ENCODE measurements at regions not wholly inside any gene's neighbourhood (a gene's known extent, or its start where the extent isn't known, plus 50 kb on each side); places are given as distances from the start of the nearest gene placed in this dataset.

DNA sequence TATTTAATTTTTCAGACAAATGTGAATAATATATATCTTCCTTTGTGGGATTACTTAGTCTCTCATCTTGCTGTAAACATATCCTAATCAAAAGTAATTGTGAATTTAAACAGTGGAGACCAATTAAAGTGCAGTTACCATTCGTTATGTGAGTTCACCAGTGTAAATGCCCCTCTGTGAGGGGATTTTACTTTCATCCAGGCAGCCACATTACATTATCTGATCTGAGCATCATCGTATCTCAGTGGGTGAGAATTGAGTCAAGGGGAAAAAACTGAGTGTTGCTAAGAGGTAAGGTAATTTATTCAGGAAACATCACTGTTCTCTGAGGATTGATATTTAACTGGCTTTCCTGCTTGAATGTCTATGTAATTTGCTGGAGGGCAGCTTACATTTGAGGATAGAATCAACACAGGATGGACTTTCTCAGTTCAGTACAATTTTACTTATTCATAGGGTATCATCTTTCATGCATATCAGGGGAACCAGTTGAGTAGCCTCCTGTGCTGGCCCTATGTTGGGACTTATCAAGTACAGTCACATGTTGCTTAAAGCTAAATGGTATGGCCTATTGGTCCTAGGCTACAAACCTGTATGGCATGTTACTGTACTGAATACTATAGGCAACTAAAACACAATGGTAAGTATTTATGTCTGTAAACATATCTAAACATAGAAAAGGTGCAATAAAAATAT lies 219.7 kb downstream of the CD47 start:
- H3K79me2 ChIP-seq (ENCODE audit: insufficient read depth, low read depth, low read length), result no peaks in the 10 kb centered on the region
- H3K4me2 ChIP-seq (ENCODE audit: low read length), result no peak overlapping the region
- no peak overlapping the region for H2AFZ ChIP-seq (ENCODE audit: low read length)
- no peaks in the 10 kb centered on the region for H3K36me3 ChIP-seq (ENCODE audit: insufficient read depth, low read length)
- no TSS peak for BruUV-seq (replicated peaks)
- no peaks in the 10 kb centered on the region for H3K4me1 ChIP-seq (ENCODE audit: insufficient read depth, low read length, poor library complexity, severe bottlenecking)
- no peak overlapping the region for H3K27ac ChIP-seq (ENCODE audit: low read depth, low read length, poor library complexity, severe bottlenecking)
- POLR2A ChIA-PET, result interaction anchor here (0.5 kb wide), 1 partner anchor 8 kb away, joined by 3 read pairs; no protein-coding TSS in a partner anchor
- intact Hi-C loops (cut with micrococcal nuclease; ENCODE audit: unreplicated experiment), result no loop called here
- H3K9me3 ChIP-seq (ENCODE audit: low read length), result no peaks in the 10 kb centered on the region
- CTCF ChIA-PET (ENCODE audit: unreplicated experiment), result no interaction called here
- H3K9me2 ChIP-seq (ENCODE audit: insufficient read depth, low read length), result no peaks in the 10 kb centered on the region
- TF ChIP-seq EZH2phosphoT487 (IDR thresholded peaks at IDR 0.05; ENCODE audit: borderline replicate concordance, low read depth, low read length), result no peak
- TF ChIP-seq CTCF (conservative IDR thresholded peaks at IDR 0.05; ENCODE audit: low read length), result no peak
- no peaks in the 10 kb centered on the region for H4K20me1 ChIP-seq (ENCODE audit: insufficient read depth, low read length)
- no peak overlapping the region for H3K4me3 ChIP-seq (ENCODE audit: low read depth, low read length, poor library complexity, severe bottlenecking)
- no peak for DNase-seq (ENCODE audit: low spot score)

GRCh38 chr3:107870096-107870495 lies 220.7 kb downstream of the CD47 start:
- no peaks in the 10 kb centered on the region for H3K4me1 ChIP-seq (ENCODE audit: insufficient read depth, low read length, poor library complexity, severe bottlenecking)
- no peak overlapping the region for H3K4me3 ChIP-seq (ENCODE audit: low read depth, low read length, poor library complexity, severe bottlenecking)
- no peak for DNase-seq (ENCODE audit: low spot score)
- no peak overlapping the region for H3K27ac ChIP-seq (ENCODE audit: low read depth, low read length, poor library complexity, severe bottlenecking)
- BruUV-seq (replicated peaks), result no TSS peak
- H3K36me3 ChIP-seq (ENCODE audit: insufficient read depth, low read length), result no peaks in the 10 kb centered on the region
- TF ChIP-seq CTCF (conservative IDR thresholded peaks at IDR 0.05; ENCODE audit: low read length) (no peak), EZH2phosphoT487 (IDR thresholded peaks at IDR 0.05; ENCODE audit: borderline replicate concordance, low read depth, low read length) (no peak)
- POLR2A ChIA-PET, result no interaction called here
- no peaks in the 10 kb centered on the region for H4K20me1 ChIP-seq (ENCODE audit: insufficient read depth, low read length)
- H3K4me2 ChIP-seq (ENCODE audit: low read length), result no peak overlapping the region
- H3K79me2 ChIP-seq (ENCODE audit: insufficient read depth, low read depth, low read length), result no peaks in the 10 kb centered on the region
- intact Hi-C loops (cut with micrococcal nuclease; ENCODE audit: unreplicated experiment), result no loop called here
- H3K9me2 ChIP-seq (ENCODE audit: insufficient read depth, low read length), result no peaks in the 10 kb centered on the region
- H3K9me3 ChIP-seq (ENCODE audit: low read length), result no peaks in the 10 kb centered on the region
- H2AFZ ChIP-seq (ENCODE audit: low read length), result no peak overlapping the region
- CTCF ChIA-PET (ENCODE audit: unreplicated experiment), result no interaction called here

- TF ChIP-seq CTCF (conservative IDR thresholded peaks at IDR 0.05; ENCODE audit: low read length) (no peak), EZH2phosphoT487 (IDR thresholded peaks at IDR 0.05; ENCODE audit: borderline replicate concordance, low read depth, low read length) (no peak)
- DNase-seq (ENCODE audit: low spot score), result no peak
- Histone ChIP-seq H3K36me3 (ENCODE audit: insufficient read depth, low read length) (no peaks in the 10 kb centered on the region), H3K4me1 (ENCODE audit: insufficient read depth, low read length, poor library complexity, severe bottlenecking) (no peaks in the 10 kb centered on the region), H3K79me2 (ENCODE audit: insufficient read depth, low read depth, low read length) (no peaks in the 10 kb centered on the region), H3K9me3 (ENCODE audit: low read length) (no peaks in the 10 kb centered on the region), H2AFZ (ENCODE audit: low read length) (no peak overlapping the region), H3K4me2 (ENCODE audit: low read length) (no peak overlapping the region), H3K9me2 (ENCODE audit: insufficient read depth, low read length) (no peaks in the 10 kb centered on the region), H3K27ac (ENCODE audit: low read depth, low read length, poor library complexity, severe bottlenecking) (no peak overlapping the region), H4K20me1 (ENCODE audit: insufficient read depth, low read length) (no peaks in the 10 kb centered on the region), H3K4me3 (ENCODE audit: low read depth, low read length, poor library complexity, severe bottlenecking) (no peak overlapping the region)
- no TSS peak for BruUV-seq (replicated peaks)
- POLR2A ChIA-PET, result interaction anchor here (0.6 to 0.8 kb wide), 3 partner anchors 8 to 432 kb away, joined by 3 to 6 read pairs (median 4); no protein-coding TSS in a partner anchor
- intact Hi-C loops (cut with micrococcal nuclease; ENCODE audit: unreplicated experiment), result no loop called here
- CTCF ChIA-PET (ENCODE audit: unreplicated experiment), result no interaction called here
Observed at GRCh38 chr3:107868449-107868848, 222.4 kb downstream of the CD47 start.

Measured in OCI-LY7 (cell line).